ENCODE measurements at regions not wholly inside any gene's neighbourhood (a gene's known extent, or its start where the extent isn't known, plus 50 kb on each side); places are given as distances from the start of the nearest gene placed in this dataset.

- no peak overlapping the region for H3K56ac ChIP-seq (replicated peaks; ENCODE audit: insufficient read length, low read depth, low read length)
- DNase-seq (ENCODE audit: low read depth in 1 of 2, low spot score in 2 of 2) = peak in 1 of 2 experiments; percentile 50
- H2BK20ac ChIP-seq (ENCODE audit: low read length) = peak overlapping the region; percentile 17
- H4K8ac ChIP-seq (ENCODE audit: extremely low read depth, insufficient read depth, low read length) = no peak overlapping the region
- FAIRE-seq = no peak
- peak overlapping the region; percentile 86; the same call in 1 of the 2 replicates for H3K18ac ChIP-seq (ENCODE audit: extremely low read depth, low read length)
- no peaks in the 10 kb centered on the region for H3K79me1 ChIP-seq (ENCODE audit: low read depth, low read length)
- CTCF ChIA-PET (ENCODE audit: partially characterized antibody) = interaction anchor here (0.6 kb wide), 2 partner anchors 113 to 437 kb away, joined by 3 read pairs; no protein-coding TSS in a partner anchor
- H4K20me1 ChIP-seq (replicated peaks in 1 of 2; ENCODE audit: control insufficient read depth in 1 of 2, insufficient read depth in 2 of 2, low read length in 2 of 2) = no peaks in the 10 kb centered on the region
- peak overlapping the region; percentile 51 for H2BK12ac ChIP-seq (ENCODE audit: low read depth, low read length)
- H3K4ac ChIP-seq (replicated peaks; ENCODE audit: insufficient read length, low read depth, low read length) = no peak overlapping the region
- H3K14ac ChIP-seq (ENCODE audit: insufficient read length) = no peak overlapping the region
- WGBS, 2 experiments (ENCODE audit: extremely low coverage in 1 of 2, insufficient coverage in 1 of 2, insufficient read length in 1 of 2, insufficient replicate concordance in 2 of 2, low coverage in 1 of 2, low lambda C conversion rate in 2 of 2, missing lambda C conversion rate in 1 of 2) = 23% methylated on average over 5 of the region's 6 CpGs; no CpG with 5 or more reads in 1 of the 2 experiments
- H4K91ac ChIP-seq (replicated peaks; ENCODE audit: insufficient read length, low read length) = peak overlapping the region; percentile 58
- POLR2A ChIA-PET (ENCODE audit: partially characterized antibody) = interaction anchor here (1.3 kb wide), 1 partner anchor 9 kb away, joined by 3 read pairs; no protein-coding TSS in a partner anchor
- peaks cover 0 to 4% (median 0%) of the 10 kb centered on the region in 4 experiments; a peak in 2 of 8 replicates for H3K36me3 ChIP-seq (ENCODE audit: control insufficient read depth in 2 of 4, insufficient read depth in 4 of 4, low read length in 3 of 4)
- no peaks in the 10 kb centered on the region for H3K79me2 ChIP-seq (ENCODE audit: control insufficient read depth in 1 of 2, insufficient read depth in 2 of 2, low read length in 2 of 2)
- no peak overlapping the region for H3K23ac ChIP-seq (ENCODE audit: insufficient read length)
- peak overlapping the region; percentile 56 to 67 for H3K4me2 ChIP-seq (ENCODE audit: insufficient read depth in 1 of 2, low read depth in 2 of 2, low read length in 2 of 2)
- H3K23me2 ChIP-seq (ENCODE audit: low read depth, low read length) = 0 out of 2 replicates have a peak, but pooled peaks cover 1% of the 10 kb centered on the region
- peak overlapping the region; percentile 55 for H2AFZ ChIP-seq (ENCODE audit: low read length)
- H2BK15ac ChIP-seq (ENCODE audit: low read length) = no peak overlapping the region
- H3K27ac ChIP-seq (ENCODE audit: low read depth, low read length) = peak overlapping the region; percentile 83
- no peaks in the 10 kb centered on the region for H3K27me3 ChIP-seq (replicated peaks in 1 of 4; ENCODE audit: control insufficient read depth in 3 of 4, extremely low read depth in 1 of 4, insufficient read depth in 3 of 4, low read length in 3 of 4)
- peak overlapping the region; percentile 55 for H2BK5ac ChIP-seq (ENCODE audit: low read depth, low read length)
- H3K9me3 ChIP-seq (ENCODE audit: insufficient read depth in 2 of 2, low read depth in 1 of 2, low read length in 1 of 2) = no peaks in the 10 kb centered on the region; a peak in 1 of 4 replicates
- H2BK120ac ChIP-seq (replicated peaks; ENCODE audit: low read depth, low read length) = peak overlapping the region; percentile 93
- peak overlapping the region; percentile 89 for H4K5ac ChIP-seq (ENCODE audit: insufficient read length, low read depth, low read length)
- H2AK5ac ChIP-seq (ENCODE audit: low read depth, low read length) = no peak overlapping the region
- peak overlapping the region in 2 of 4 experiments; percentile 31; a peak in 3 of 7 replicates for H3K9ac ChIP-seq (replicated peaks in 1 of 4; ENCODE audit: extremely low read depth in 1 of 4, low read depth in 3 of 4, low read length in 3 of 4)
- peaks cover 0 to 17% (median 9%) of the 10 kb centered on the region in 4 experiments; a peak in 4 of 7 replicates for H3K4me1 ChIP-seq (replicated peaks in 1 of 4; ENCODE audit: control insufficient read depth in 3 of 4, insufficient read depth in 4 of 4, low read length in 3 of 4)
- H3K4me3 ChIP-seq (ENCODE audit: extremely low read depth in 1 of 4, insufficient read depth in 2 of 4, low read depth in 3 of 4, low read length in 4 of 4) = peak overlapping the region in 3 of 4 experiments; percentile 16 to 49 (median 19); a peak in 6 of 8 replicates
- TF ChIP-seq TAF7 (optimal IDR thresholded peaks at IDR 0.05; ENCODE audit: borderline replicate concordance, low read depth, low read length) = no peak
- no peak for TF ChIP-seq CTBP2 (IDR thresholded peaks at IDR 0.05; ENCODE audit: borderline replicate concordance, insufficient read depth, insufficient read length, low read length)
- no peak for TF ChIP-seq SUZ12 (IDR thresholded peaks at IDR 0.05; ENCODE audit: low read length)
- peak; percentile 82; the same call in 1 of the 2 replicates for TF ChIP-seq RBBP5 (IDR thresholded peaks at IDR 0.05; ENCODE audit: borderline replicate concordance, low read depth, low read length)
- TF ChIP-seq POU5F1 (IDR thresholded peaks at IDR 0.05; ENCODE audit: low read depth, low read length) = no peak
- no peak for TF ChIP-seq ATF2 (IDR thresholded peaks at IDR 0.05; ENCODE audit: low read length)
- no peak for TF ChIP-seq RXRA (IDR thresholded peaks at IDR 0.05; ENCODE audit: insufficient read depth, low read depth, low read length)
- TF ChIP-seq ASH2L (IDR thresholded peaks at IDR 0.05; ENCODE audit: low read length) = peak; percentile 98
- no peak for TF ChIP-seq KDM1A (IDR thresholded peaks at IDR 0.05; ENCODE audit: borderline replicate concordance, low read length)
- no peak for TF ChIP-seq CHD1 (IDR thresholded peaks at IDR 0.05; ENCODE audit: low read depth, low read length)
- no peak for TF ChIP-seq BACH1 (IDR thresholded peaks at IDR 0.05; ENCODE audit: low read length)
Observed at GRCh38 chr10:76779796-76780301, 857.8 kb downstream of the KCNMA1 start.
